ENCODE measurements at regions not wholly inside any gene's neighbourhood (a gene's known extent, or its start where the extent isn't known, plus 50 kb on each side); places are given as distances from the start of the nearest gene placed in this dataset.

DNA sequence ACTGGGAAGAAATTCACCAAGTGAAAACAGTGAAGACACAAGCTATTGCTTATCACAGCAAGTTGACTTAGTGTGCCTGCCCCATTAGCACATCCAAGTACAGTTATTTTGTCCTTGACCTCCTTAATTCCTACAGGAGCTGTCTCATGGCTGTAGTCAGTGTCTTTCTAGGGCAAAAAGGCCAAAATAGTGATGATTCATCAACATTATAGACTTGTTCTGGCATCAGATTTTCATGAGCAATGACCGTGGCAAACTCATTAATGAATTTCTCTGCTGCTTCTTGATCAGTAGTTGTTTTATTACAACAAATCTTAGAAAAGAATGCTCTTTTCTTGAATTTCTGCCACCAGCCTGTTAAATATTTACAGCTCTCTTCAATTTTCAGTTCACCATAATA, 1169.3 kb upstream of the DDX18 start:
- DNase-seq (no peak), ATAC-seq (ENCODE audit: poor library complexity) (no peak)
- intact Hi-C loops (cut with DNase I): no loop called here

DNA sequence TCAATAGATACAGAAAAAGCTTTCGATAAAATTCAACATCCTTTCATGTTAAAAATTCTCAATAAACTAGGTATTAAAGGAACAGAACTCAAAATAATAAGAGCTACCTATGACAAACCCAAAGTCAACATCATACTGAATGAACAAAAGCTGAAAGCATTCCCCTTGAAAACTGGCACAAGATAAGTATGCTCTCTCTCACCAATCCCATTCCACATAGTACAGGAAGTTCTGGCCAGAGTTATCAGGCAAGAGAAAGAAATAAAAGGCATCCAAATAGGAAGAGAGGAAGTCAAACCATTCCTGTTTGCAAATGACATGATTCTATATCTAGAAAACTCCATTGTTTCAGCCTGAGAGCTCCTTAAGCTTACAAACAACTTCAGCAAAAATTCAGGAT, 1145.8 kb upstream of the DDX18 start:
- intact Hi-C loops (cut with DNase I): no loop called here
- DNase-seq: no peak
- ATAC-seq (ENCODE audit: poor library complexity): no peak

DNA sequence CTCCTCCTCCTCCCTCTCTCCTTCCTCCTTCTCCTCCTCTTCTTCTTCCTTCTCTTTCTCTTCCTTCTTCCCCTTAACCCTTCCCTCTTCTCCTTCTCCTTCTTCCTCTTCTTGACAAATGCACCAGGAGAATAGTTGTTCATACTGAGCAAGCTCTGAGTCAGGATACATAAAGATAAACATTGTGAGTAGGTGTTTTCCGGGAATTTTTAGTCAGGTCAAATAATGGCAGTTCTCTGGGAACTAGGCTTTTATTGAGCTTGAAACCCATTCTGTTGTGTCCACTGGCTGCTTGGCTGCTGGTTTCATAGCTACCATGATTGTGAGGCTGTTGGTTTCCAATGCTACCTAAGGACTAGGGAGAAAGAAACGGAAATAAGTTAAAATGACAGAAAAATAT, 1144.7 kb upstream of the DDX18 start:
- intact Hi-C loops (cut with DNase I): no loop called here
- no peak for ATAC-seq (ENCODE audit: poor library complexity)
- DNase-seq: no peak

DNA sequence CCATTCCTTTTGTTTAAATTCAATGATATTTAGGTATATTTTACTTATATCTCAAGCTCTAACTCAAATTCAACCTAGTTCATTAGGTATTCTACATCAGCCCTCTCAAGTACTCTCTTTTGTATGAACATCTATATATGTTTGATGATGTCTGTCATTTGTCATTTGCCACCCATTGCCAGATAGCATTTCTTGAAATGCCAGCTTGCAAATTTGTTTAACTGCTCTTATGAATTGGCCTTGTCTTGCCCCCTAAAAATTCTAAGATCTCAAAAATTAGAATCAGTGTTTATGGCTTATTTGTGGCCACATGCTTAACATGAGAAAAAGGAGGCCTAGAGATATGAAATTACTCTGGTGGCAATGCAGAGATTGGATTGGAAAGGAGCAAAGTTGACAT, 1140.3 kb upstream of the DDX18 start:
- ATAC-seq (ENCODE audit: poor library complexity) (no peak), DNase-seq (no peak)
- intact Hi-C loops (cut with DNase I): no loop called here

DNA sequence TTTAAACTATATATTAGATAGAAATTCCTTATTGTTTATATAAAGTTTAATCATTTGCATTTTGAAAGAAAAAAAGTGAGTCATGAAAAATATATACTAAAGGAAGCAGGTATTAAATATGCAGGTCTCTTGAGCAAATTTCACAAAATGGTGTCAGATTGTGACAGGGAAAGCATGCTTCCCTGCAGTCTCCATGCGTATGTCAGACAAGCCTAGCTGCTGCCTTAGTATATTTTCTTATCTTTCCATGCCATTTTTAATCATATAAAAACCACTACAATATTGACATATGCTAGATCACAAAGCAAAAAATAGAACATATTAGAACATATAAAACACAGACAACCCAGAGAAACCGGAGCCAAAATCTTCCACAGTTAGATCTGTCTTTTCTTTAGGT, 1137.7 kb upstream of the DDX18 start:
- no peak for ATAC-seq (ENCODE audit: poor library complexity)
- intact Hi-C loops (cut with DNase I): no loop called here
- no peak for DNase-seq

DNA sequence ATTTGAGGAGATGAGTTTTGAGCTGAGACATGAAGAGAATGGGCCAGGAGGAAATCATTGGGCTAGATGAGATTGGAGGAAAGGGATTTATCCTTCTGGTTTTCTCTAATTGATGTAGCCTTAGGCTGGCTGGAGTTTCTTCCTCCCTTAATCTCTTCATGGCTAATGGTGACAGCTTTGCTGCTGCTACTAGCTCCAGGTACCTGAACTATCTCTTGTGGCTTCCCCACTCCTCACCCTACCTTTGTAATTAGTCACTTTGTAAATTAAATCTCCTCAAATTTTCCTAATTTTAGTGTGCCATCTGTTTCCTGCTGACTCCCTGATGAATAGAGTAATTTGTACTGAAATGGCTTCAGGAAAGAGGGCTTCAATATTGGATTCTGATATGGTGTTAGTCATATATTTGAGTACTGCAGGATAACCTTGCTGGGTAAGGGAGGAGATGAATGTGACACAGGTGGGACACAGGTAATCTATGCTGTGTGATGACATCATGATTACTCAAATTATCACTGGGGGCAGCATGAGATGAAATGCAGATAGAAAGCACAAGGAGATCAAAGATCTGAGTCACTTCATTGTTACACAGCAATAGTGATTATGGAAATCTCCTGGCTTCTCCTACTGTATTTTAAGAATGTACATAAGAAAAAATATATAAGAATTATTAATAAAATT, 1134.1 kb upstream of the DDX18 start:
- intact Hi-C loops (cut with DNase I): no loop called here
- no peak for DNase-seq
- ATAC-seq (ENCODE audit: poor library complexity): no peak

DNA sequence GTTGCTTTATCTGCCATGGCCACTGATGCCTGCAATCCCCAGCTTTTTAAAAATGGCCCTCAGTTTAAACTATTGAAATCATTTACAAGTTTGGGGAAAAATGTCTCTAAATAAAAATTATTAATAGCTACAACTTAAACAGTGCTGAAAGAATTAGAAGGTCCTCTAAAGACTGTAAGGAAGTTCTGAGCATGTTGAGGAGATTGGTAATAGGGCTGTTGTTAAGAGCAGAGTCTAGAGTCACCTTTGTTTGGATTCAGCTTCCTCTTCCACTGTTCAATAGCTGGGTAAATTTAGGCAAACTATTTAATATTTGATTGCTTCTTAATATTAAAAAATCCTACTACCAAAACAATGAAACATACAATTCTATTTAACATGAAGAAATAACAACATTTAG, 1127.1 kb upstream of the DDX18 start:
- intact Hi-C loops (cut with DNase I): no loop called here
- DNase-seq (no peak), ATAC-seq (ENCODE audit: poor library complexity) (no peak)

- no peak for ATAC-seq (ENCODE audit: poor library complexity)
These were observed 1121.5 kb upstream of the DDX18 start for GRCh38 chr2:116692988-116693387.

DNA sequence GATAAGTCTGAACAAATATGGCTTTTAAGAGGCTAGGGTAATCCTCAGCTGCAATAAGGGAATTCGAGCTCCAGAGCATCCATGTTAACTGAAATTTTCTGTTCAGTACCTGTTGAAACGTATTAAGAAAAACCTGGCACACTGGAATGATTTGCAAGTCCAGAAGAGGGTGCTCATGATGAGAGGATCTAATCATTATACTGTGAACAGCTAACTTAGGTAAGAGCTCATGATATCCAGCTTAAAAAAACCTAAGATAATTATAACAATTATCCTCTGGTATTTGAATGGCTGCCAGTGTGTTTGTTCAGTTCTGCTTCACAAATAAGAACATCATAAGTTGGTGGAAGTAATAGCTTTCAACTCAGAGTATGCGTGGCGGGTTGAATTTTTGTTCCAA, 1118.3 kb upstream of the DDX18 start:
- intact Hi-C loops (cut with DNase I): no loop called here
- DNase-seq (no peak), ATAC-seq (ENCODE audit: poor library complexity) (no peak)

More at GRCh38 chr2:116692988-116693387, 1121.5 kb upstream of the DDX18 start:
- intact Hi-C loops (cut with DNase I): no loop called here
- no peak for DNase-seq

- no peak for DNase-seq
- ATAC-seq (ENCODE audit: poor library complexity): no peak
- intact Hi-C loops (cut with DNase I): no loop called here
These were observed 1117.6 kb upstream of the DDX18 start for GRCh38 chr2:116696903-116697302.

GRCh38 chr2:116706396-116706795, 1108.1 kb upstream of the DDX18 start:
- intact Hi-C loops (cut with DNase I): no loop called here
- ATAC-seq (ENCODE audit: poor library complexity) (no peak), DNase-seq (no peak)

DNA sequence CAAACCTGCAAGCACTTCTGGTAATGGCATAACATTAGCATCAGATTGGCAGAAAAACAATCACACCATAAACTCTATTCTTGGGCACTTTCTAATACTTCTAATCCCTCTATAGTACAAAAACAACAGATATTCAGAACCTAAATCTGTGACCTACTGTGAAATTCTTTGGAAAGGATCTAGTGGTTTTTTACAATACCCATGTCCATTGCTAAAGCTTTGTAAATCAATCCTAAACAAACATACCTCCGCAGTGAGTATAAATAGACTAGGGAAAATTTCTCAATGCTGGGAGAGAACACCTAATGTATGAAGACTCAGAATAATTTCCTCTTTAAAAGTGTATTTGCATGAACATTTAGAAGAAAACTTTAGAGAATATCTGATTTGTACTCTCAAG, 1098.5 kb upstream of the DDX18 start:
- DNase-seq: no peak
- ATAC-seq (ENCODE audit: poor library complexity): no peak

DNA sequence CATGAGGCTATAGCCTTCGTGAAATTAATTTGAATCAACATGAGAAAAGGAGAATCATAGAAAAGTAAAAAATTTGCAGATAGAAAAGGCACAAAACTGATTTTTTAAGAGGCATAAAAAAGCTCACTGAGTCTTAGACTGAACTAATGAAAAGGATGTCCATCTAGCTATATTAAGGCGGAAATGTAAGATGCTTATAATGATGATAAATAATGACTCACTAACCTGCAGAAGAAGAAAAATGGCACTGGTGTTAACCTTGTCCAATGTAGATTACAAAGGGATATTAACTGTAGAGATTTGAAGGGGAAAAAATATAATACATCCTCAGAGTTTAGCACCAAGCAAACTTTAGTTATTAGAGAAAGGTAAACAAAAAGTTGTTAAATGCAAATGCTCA, 1098.0 kb upstream of the DDX18 start:
- no peak for ATAC-seq (ENCODE audit: poor library complexity)
- no peak for DNase-seq
- intact Hi-C loops (cut with DNase I): no loop called here

More for the DNA sequence above, 1098.5 kb upstream of the DDX18 start:
- intact Hi-C loops (cut with DNase I): no loop called here

- DNase-seq (no peak), ATAC-seq (ENCODE audit: poor library complexity) (no peak)
These were observed 1096.7 kb upstream of the DDX18 start for GRCh38 chr2:116717832-116718231.

GRCh38 chr2:116718451-116718850, 1096.0 kb upstream of the DDX18 start:
- ATAC-seq (ENCODE audit: poor library complexity): no peak
- intact Hi-C loops (cut with DNase I): no loop called here
- DNase-seq: no peak

More at GRCh38 chr2:116717832-116718231, 1096.7 kb upstream of the DDX18 start:
- intact Hi-C loops (cut with DNase I): no loop called here

GRCh38 chr2:116719836-116720235, 1094.7 kb upstream of the DDX18 start:
- intact Hi-C loops (cut with DNase I): no loop called here
- DNase-seq (no peak), ATAC-seq (ENCODE audit: poor library complexity) (no peak)

DNA sequence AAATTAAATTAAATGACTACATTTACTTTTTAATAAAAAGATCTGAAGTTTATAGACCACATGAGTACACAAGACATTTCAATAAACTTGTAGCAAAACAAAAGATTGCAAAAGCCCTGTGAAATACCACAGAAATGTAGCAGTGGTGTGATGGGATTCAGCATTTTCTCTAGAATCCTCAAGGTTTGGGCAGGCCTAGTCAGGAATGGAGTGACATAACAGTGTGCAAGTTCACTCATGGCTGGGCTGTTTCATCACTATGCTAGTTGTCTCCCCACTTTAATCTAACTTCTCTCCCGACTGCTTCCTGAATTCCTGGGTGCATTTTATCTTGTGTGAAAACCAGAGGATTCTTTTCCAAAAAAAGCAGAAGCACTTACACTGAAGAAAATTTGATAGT, 1089.9 kb upstream of the DDX18 start:
- intact Hi-C loops (cut with DNase I): no loop called here
- DNase-seq (no peak), ATAC-seq (ENCODE audit: poor library complexity) (no peak)

DNA sequence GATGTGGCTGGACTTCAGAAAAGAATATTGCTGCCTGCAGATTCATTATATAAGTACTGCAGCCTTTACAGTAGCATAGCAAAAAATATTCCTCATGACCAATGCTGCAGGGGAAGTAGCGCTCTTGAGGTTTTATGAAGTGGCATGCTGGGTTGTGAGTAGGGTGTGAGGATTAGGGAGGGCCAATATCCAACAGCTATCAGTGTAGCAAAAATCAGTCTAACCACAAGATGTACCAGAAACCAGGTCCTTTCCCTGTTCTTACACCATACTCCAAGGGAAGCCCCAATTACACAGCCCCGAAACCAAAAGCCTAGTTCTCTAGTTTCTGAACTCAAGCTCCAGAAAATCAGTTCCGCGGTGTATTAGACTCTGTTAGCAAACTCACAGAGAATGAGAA, 1082.2 kb upstream of the DDX18 start:
- no peak for DNase-seq
- intact Hi-C loops (cut with DNase I): no loop called here
- ATAC-seq (ENCODE audit: poor library complexity): no peak

DNA sequence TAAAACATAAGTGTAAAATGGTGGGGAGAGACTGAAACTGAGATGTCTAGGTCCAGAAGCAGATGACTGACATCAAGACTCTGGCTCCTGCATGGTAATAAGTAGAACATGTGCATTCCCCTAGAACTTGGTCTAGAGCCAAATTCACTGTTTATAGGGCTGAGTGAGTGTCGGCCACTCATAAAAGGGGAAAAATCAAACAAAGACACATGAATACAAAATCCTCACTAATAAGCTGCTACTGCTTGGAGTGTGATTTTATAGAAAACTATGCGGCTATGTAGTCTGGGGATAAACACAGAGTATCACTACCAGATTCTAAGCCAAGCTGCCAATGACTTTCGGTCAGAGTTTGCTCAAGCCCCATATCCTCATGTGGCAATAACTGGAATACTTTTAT, 1080.8 kb upstream of the DDX18 start:
- no peak for DNase-seq
- ATAC-seq (ENCODE audit: poor library complexity): no peak
- intact Hi-C loops (cut with DNase I): no loop called here

GRCh38 chr2:116737951-116738350, 1076.5 kb upstream of the DDX18 start:
- DNase-seq (no peak), ATAC-seq (ENCODE audit: poor library complexity) (no peak)
- intact Hi-C loops (cut with DNase I): no loop called here

DNA sequence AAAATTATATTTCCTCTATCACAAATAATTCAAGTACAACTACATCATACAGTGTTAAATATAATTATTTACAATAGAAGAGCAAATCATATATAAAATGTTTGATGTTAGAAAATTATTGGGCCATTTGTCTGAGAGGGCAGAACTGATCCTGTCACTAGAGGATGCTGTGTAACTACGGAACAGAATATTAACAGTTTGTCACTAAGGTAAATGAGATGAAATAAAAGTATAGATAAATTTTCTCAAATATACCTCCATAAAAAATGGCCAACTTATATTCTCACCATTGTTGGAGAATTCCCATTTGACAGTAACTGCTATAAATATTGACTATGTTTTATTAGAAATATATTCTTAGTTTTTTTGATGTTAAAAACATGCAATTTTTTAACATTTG, 1067.4 kb upstream of the DDX18 start:
- no peak for ATAC-seq (ENCODE audit: poor library complexity)
- intact Hi-C loops (cut with DNase I): no loop called here
- DNase-seq: no peak
